H1 (cell line): ENCODE measurements at regions not wholly inside any gene's neighbourhood (a gene's known extent, or its start where the extent isn't known, plus 50 kb on each side); places are given as distances from the start of the nearest gene placed in this dataset.

Experiments
- CHD7 ChIP-seq: fragments of 300-600 bp; sonication (generic); IDR thresholded peaks from 2 replicates; pipeline ENCODE4 v1.7.1; 2012; ENCODE audit warnings: low read length, moderate library complexity, mild to moderate bottlenecking, inconsistent platforms; ENCODE audit not compliant: insufficient replicate concordance
- CREB1 ChIP-seq: IDR thresholded peaks from 2 replicates; pipeline ENCODE4 v1.6.1; 2012; ENCODE audit warnings: inconsistent platforms
- CTBP2 ChIP-seq: IDR thresholded peaks from 2 replicates; pipeline ENCODE4 v1.7.0; 2011; ENCODE audit warnings: borderline replicate concordance, mild to moderate bottlenecking, moderate library complexity, mixed read lengths, low read length; ENCODE audit not compliant: insufficient read depth, insufficient read length
- NRF1 ChIP-seq: IDR thresholded peaks from 2 replicates; pipeline ENCODE4 v1.6.1; 2011; ENCODE audit warnings: mild to moderate bottlenecking, low read depth, low read length, improper control_type of control experiment
- POLR2A ChIP-seq, 2 experiments: IDR thresholded peaks; 1 replicate in 1 of 2; 2 replicates in 1 of 2; pipeline ENCODE4 v1.6.1; 2011; ENCODE audit warnings: low read depth in 2 of 2, low read length in 2 of 2, mild to moderate bottlenecking in 2 of 2; ENCODE audit errors: control extremely low read depth in 1 of 2
- RFX5 ChIP-seq: IDR thresholded peaks from 2 replicates; pipeline ENCODE4 v1.6.1; 2011; ENCODE audit warnings: low read depth, low read length, improper control_type of control experiment, borderline replicate concordance
- SIX5 ChIP-seq: IDR thresholded peaks from 2 replicates; pipeline ENCODE4 v1.6.1; 2011; ENCODE audit warnings: mild to moderate bottlenecking, low read depth, low read length
- SP2 ChIP-seq: IDR thresholded peaks from 2 replicates; pipeline ENCODE4 v1.6.1; 2012; ENCODE audit warnings: mild to moderate bottlenecking, low read length, inconsistent platforms
- SP4 ChIP-seq: IDR thresholded peaks from 2 replicates; pipeline ENCODE4 v1.6.1; 2012; ENCODE audit warnings: low read length, inconsistent platforms
- YY1 ChIP-seq: IDR thresholded peaks from 2 replicates; pipeline ENCODE4 v1.6.1; 2011; ENCODE audit warnings: low read depth, mild to moderate bottlenecking, low read length
- ZNF274 ChIP-seq: IDR thresholded peaks from 2 replicates; pipeline ENCODE4 v1.7.0; 2012; ENCODE audit warnings: low read length, borderline replicate concordance; ENCODE audit errors: extremely low read depth

GRCh38 chr2:237153181-237153580, 67.5 kb downstream of the COPS8 start (continued):
- no peak for TF ChIP-seq CHD7
- TF ChIP-seq SP4, result no peak
- TF ChIP-seq SIX5, result no peak
- TF ChIP-seq NRF1, result no peak
- TF ChIP-seq CREB1, result no peak
- no peak for TF ChIP-seq POLR2A (IDR thresholded peaks at IDR 0.05; ENCODE audit: control extremely low read depth in 1 of 2, low read depth in 2 of 2, low read length in 2 of 2)
- no peak for TF ChIP-seq CTBP2
- no peak for TF ChIP-seq RFX5
- no peak for TF ChIP-seq ZNF274
- no peak for TF ChIP-seq SP2
- TF ChIP-seq YY1, result no peak
